Neuronal stem cell (in vitro differentiated cells): ENCODE measurements at regions not wholly inside any gene's neighbourhood (a gene's known extent, or its start where the extent isn't known, plus 50 kb on each side); places are given as distances from the start of the nearest gene placed in this dataset.

Source experiments
- DNase-seq: peaks from one replicate; pipeline ENCODE4 v3.0.0-alpha.2; 2013; ENCODE audit warnings: low spot score
- H2AFZ ChIP-seq: one replicate; pipeline ENCODE4 v1.6.1; 2013; ENCODE audit warnings: mild to moderate bottlenecking, low read length, inconsistent platforms
- H2AK5ac ChIP-seq: 2 replicates; pipeline ENCODE4 v1.6.1; 2013; ENCODE audit warnings: low read depth, mild to moderate bottlenecking, inconsistent platforms, low read length, moderate library complexity, mixed read lengths
- H2BK120ac ChIP-seq: 2 replicates; pipeline ENCODE4 v1.6.1; 2013; ENCODE audit warnings: low read depth, mild to moderate bottlenecking, inconsistent platforms, low read length, moderate library complexity, mixed read lengths
- H2BK12ac ChIP-seq: one replicate; pipeline ENCODE4 v1.6.1; 2013; ENCODE audit warnings: low read length, inconsistent platforms
- H2BK15ac ChIP-seq: 2 replicates; pipeline ENCODE4 v1.6.1; 2013; ENCODE audit warnings: mild to moderate bottlenecking, low read length, inconsistent platforms, mixed read lengths
- H2BK5ac ChIP-seq: one replicate; pipeline ENCODE4 v1.6.1; 2013; ENCODE audit warnings: inconsistent platforms, mild to moderate bottlenecking, low read length, moderate library complexity
- H3K14ac ChIP-seq: one replicate; pipeline ENCODE4 v1.6.1; 2013; ENCODE audit warnings: low read length, inconsistent platforms
- H3K18ac ChIP-seq: 2 replicates; pipeline ENCODE4 v1.6.1; 2013; ENCODE audit warnings: low read length, inconsistent platforms
- H3K23ac ChIP-seq: 2 replicates; pipeline ENCODE4 v1.6.1; 2013; ENCODE audit warnings: low read depth, mild to moderate bottlenecking, mixed read lengths, low read length, inconsistent platforms; ENCODE audit not compliant: poor library complexity
- H3K27ac ChIP-seq: replicated peaks from 3 replicates; pipeline ENCODE4 v1.5.1; 2013; ENCODE audit warnings: low read length, inconsistent platforms
- H3K27me3 ChIP-seq, 3 experiments: 2 replicates each; pipeline ENCODE4 v1.6.1; 2013; ENCODE audit warnings: low read length in 3 of 3, mild to moderate bottlenecking in 2 of 3, inconsistent platforms in 1 of 3, low read depth in 1 of 3, mixed read lengths in 1 of 3, moderate library complexity in 1 of 3; ENCODE audit not compliant: control insufficient read depth in 3 of 3, insufficient read depth in 3 of 3
- H3K36me3 ChIP-seq, 2 donors: replicated peaks in 1 of 2; 2 replicates each; pipeline ENCODE4 v1.6.1; 2013; ENCODE audit warnings: low read length in 2 of 2; ENCODE audit not compliant: control insufficient read depth in 2 of 2, insufficient read depth in 2 of 2
- H3K4ac ChIP-seq: 2 replicates; pipeline ENCODE4 v1.6.1; 2013; ENCODE audit warnings: inconsistent platforms, mild to moderate bottlenecking, low read length, moderate library complexity
- H3K4me1 ChIP-seq, 2 donors: 1 replicate in 1 of 2; 2 replicates in 1 of 2; pipeline ENCODE4 v1.6.1; 2013; ENCODE audit warnings: low read length in 2 of 2, low read depth in 1 of 2; ENCODE audit not compliant: control insufficient read depth in 2 of 2, insufficient read depth in 1 of 2
- H3K4me2 ChIP-seq: one replicate; pipeline ENCODE4 v1.6.1; 2013; ENCODE audit warnings: mild to moderate bottlenecking, low read length, inconsistent platforms; ENCODE audit not compliant: insufficient read depth, poor library complexity, severe bottlenecking
- H3K4me3 ChIP-seq, 2 donors: 2 replicates each; pipeline ENCODE4 v1.5.1; 2013; ENCODE audit warnings: low read length in 2 of 2, mild to moderate bottlenecking in 2 of 2, inconsistent platforms in 1 of 2, moderate library complexity in 1 of 2
- H3K79me1 ChIP-seq: one replicate; pipeline ENCODE4 v1.6.1; 2013; ENCODE audit warnings: low read depth, mild to moderate bottlenecking, inconsistent platforms, low read length, moderate library complexity
- H3K9ac ChIP-seq: one replicate; pipeline ENCODE4 v1.6.1; 2013; ENCODE audit warnings: mild to moderate bottlenecking, low read depth, low read length, inconsistent platforms; ENCODE audit not compliant: poor library complexity
- H3K9me3 ChIP-seq, 2 donors: replicated peaks in 1 of 2; 2 replicates each; pipeline versions ENCODE3 to v1.6.1; 2013; ENCODE audit warnings: low read length in 2 of 2, mild to moderate bottlenecking in 2 of 2, inconsistent platforms in 1 of 2, low read depth in 1 of 2, mixed read lengths in 1 of 2, moderate library complexity in 1 of 2; ENCODE audit not compliant: control insufficient read depth in 2 of 2, insufficient read depth in 1 of 2
- H4K8ac ChIP-seq: one replicate; pipeline ENCODE4 v1.6.1; 2013; ENCODE audit warnings: low read depth, mild to moderate bottlenecking, inconsistent platforms, low read length, moderate library complexity
- H4K91ac ChIP-seq: one replicate; pipeline ENCODE4 v1.6.1; 2013; ENCODE audit warnings: low read length, low read depth, mild to moderate bottlenecking, inconsistent platforms; ENCODE audit not compliant: poor library complexity
- WGBS, 2 donors: extraction: QIAGEN DNeasy Blood & Tissue Kit; methylation state at CpG; one replicate each; pipeline ENCODE4 v1.1.7; 2013; ENCODE audit warnings: missing lambda C conversion rate in 2 of 2, mixed read lengths in 1 of 2; ENCODE audit not compliant: insufficient read length in 2 of 2, insufficient replicate concordance in 1 of 2; ENCODE audit errors: extremely low coverage in 2 of 2; 5-methylcytosine and 5-hydroxymethylcytosine counted together

DNA sequence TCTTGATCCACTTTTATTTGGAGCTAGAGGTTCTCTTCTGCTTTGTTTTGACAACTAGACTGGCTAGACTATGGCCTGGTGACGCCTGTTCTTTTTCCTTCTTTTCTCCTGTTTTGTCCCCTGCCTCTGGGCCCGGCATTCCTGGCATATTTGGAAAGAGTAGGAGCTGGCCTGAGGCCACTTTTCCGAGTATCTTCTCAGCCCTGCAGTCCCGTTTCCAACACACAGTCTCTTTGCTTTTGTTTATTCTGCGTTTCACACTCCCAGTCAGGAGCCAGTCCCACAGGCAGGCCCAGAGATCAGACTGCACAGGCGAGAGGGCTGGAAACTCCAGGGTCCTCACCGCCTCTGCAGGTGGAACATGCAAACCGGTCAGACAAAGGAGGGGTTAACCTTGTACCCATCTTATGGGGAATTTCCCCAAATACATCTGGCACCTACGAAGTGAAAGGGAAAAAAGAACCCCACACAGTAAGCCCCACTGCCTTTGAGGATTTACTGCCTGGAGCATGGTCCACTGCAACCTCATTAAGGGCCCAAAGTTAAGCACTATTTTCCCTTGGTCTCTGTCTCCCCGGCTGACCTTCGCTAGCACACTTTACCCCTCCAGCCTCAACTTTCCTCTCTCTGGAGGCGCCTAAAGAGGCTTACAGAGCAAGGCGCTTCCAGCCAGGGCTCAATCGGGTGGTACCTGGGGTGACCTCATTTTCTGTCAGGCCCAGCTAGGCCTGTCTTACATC lies 141.1 kb downstream of the TOMM20 start:
- H3K18ac ChIP-seq: peak overlapping the region; percentile 86
- peaks cover 21 to 31% of the 10 kb centered on the region in 2 donors for H3K4me1 ChIP-seq
- no peak overlapping the region for H3K14ac ChIP-seq
- H4K91ac ChIP-seq: peak overlapping the region; percentile 22
- no peak overlapping the region for H2BK5ac ChIP-seq
- H3K36me3 ChIP-seq: no peaks in the 10 kb centered on the region
- H2BK120ac ChIP-seq: no peak overlapping the region
- no peaks in the 10 kb centered on the region for H3K79me1 ChIP-seq
- H3K4me2 ChIP-seq: no peak overlapping the region
- no peak overlapping the region for H3K23ac ChIP-seq
- no peak overlapping the region for H3K4me3 ChIP-seq
- H3K9me3 ChIP-seq: no peaks in the 10 kb centered on the region
- WGBS, 2 donors: no CpG with 5 or more reads among the region's 14 CpGs
- DNase-seq: peak; percentile 58
- H2AK5ac ChIP-seq: peak overlapping the region; percentile 69
- H4K8ac ChIP-seq: no peak overlapping the region
- H3K9ac ChIP-seq: peak overlapping the region; percentile 68
- peak overlapping the region; percentile 90 for H3K27ac ChIP-seq
- H3K27me3 ChIP-seq: no peaks in the 10 kb centered on the region
- H2BK15ac ChIP-seq: peak overlapping the region; percentile 16
- peak overlapping the region; percentile 68 for H2BK12ac ChIP-seq
- peak overlapping the region; percentile 26 for H3K4ac ChIP-seq
- peak overlapping the region; percentile 85 for H2AFZ ChIP-seq

GRCh38 chr1:234986750-234987414 lies 141.8 kb downstream of the TOMM20 start:
- WGBS, 2 donors: no CpG with 5 or more reads among the region's 9 CpGs
- H3K4ac ChIP-seq: no peak overlapping the region
- no peak overlapping the region for H3K4me2 ChIP-seq
- peaks cover 21 to 31% of the 10 kb centered on the region in 2 donors for H3K4me1 ChIP-seq
- no peak overlapping the region for H4K8ac ChIP-seq
- H2AK5ac ChIP-seq: no peak overlapping the region
- peak; percentile 37 for DNase-seq
- H2BK12ac ChIP-seq: no peak overlapping the region
- H3K18ac ChIP-seq: peak overlapping the region; percentile 61
- H3K27me3 ChIP-seq: no peaks in the 10 kb centered on the region
- no peak overlapping the region for H3K14ac ChIP-seq
- no peak overlapping the region for H2BK15ac ChIP-seq
- H2BK5ac ChIP-seq: no peak overlapping the region
- no peak overlapping the region for H3K4me3 ChIP-seq
- peak overlapping the region; percentile 90 for H3K27ac ChIP-seq
- H3K79me1 ChIP-seq: no peaks in the 10 kb centered on the region
- no peak overlapping the region for H2BK120ac ChIP-seq
- no peak overlapping the region for H3K23ac ChIP-seq
- H2AFZ ChIP-seq: peak overlapping the region; percentile 85
- no peak overlapping the region for H4K91ac ChIP-seq
- H3K36me3 ChIP-seq: no peaks in the 10 kb centered on the region
- H3K9me3 ChIP-seq: no peaks in the 10 kb centered on the region
- no peak overlapping the region for H3K9ac ChIP-seq

GRCh38 chr1:234985516-234986294 lies 142.9 kb downstream of the TOMM20 start:
- Histone ChIP-seq H3K36me3 (no peaks in the 10 kb centered on the region), H3K4ac (no peak overlapping the region), H3K18ac (peak overlapping the region; percentile 49), H2BK5ac (no peak overlapping the region), H3K4me2 (no peak overlapping the region), H3K79me1 (no peaks in the 10 kb centered on the region), H3K27ac (no peak overlapping the region), H3K9me3 (no peaks in the 10 kb centered on the region), H2BK12ac (no peak overlapping the region), H4K91ac (no peak overlapping the region), H4K8ac (no peak overlapping the region), H3K4me3 (no peak overlapping the region), H3K9ac (no peak overlapping the region), H2BK120ac (no peak overlapping the region), H3K23ac (no peak overlapping the region), H3K4me1 (peaks cover 21 to 33% of the 10 kb centered on the region in 2 donors), H2AK5ac (no peak overlapping the region), H2AFZ (no peak overlapping the region), H2BK15ac (no peak overlapping the region), H3K14ac (no peak overlapping the region), H3K27me3 (no peaks in the 10 kb centered on the region)
- WGBS, 2 donors: no CpG with 5 or more reads among the region's 10 CpGs
- DNase-seq: no peak

DNA sequence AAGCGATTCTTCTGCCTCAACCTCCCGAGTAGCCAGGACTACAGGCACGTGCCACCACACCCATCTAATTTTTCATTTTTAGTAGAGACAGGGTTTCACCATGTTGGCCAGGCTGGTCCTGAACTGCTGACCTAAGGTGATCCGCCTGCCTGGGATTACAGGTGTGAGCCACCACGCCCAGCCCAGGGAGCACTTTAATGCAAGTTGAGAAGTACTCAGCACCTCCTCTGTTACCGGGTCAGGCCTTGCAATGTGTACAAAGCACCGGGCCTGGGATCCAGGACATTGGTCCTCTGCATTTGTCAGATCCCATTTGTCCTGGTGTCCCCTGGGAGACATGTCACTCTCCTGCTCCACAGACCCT lies 143.6 kb downstream of the TOMM20 start:
- Histone ChIP-seq H2BK120ac (no peak overlapping the region), H3K23ac (no peak overlapping the region), H4K91ac (peak overlapping the region; percentile 5), H3K4ac (no peak overlapping the region), H3K27ac (no peak overlapping the region), H3K4me2 (no peak overlapping the region), H3K27me3 (no peaks in the 10 kb centered on the region), H2AFZ (no peak overlapping the region), H3K18ac (peak overlapping the region; percentile 5), H2AK5ac (no peak overlapping the region), H3K79me1 (no peaks in the 10 kb centered on the region), H3K9ac (no peak overlapping the region), H4K8ac (no peak overlapping the region), H2BK12ac (no peak overlapping the region), H2BK5ac (peak overlapping the region; percentile 68), H3K4me3 (no peak overlapping the region), H3K36me3 (no peaks in the 10 kb centered on the region), H3K4me1 (peaks cover 23 to 40% of the 10 kb centered on the region in 2 donors), H3K14ac (no peak overlapping the region), H3K9me3 (no peaks in the 10 kb centered on the region), H2BK15ac (peak overlapping the region; percentile 16)
- no peak for DNase-seq
- no CpG with 5 or more reads among the region's 7 CpGs for WGBS, 2 donors
